GM20000 (cell line): ENCODE measurements at regions not wholly inside any gene's neighbourhood (a gene's known extent, or its start where the extent isn't known, plus 50 kb on each side); places are given as distances from the start of the nearest gene placed in this dataset.

Source experiments
- DNase-seq: peaks from one replicate; pipeline ENCODE4 v3.0.0; 2012; ENCODE audit warnings: low spot score
- CTCF ChIP-seq: IDR thresholded peaks from 2 replicates; pipeline ENCODE4 v1.5.1; 2012; ENCODE audit warnings: mild to moderate bottlenecking, control low read depth; ENCODE audit errors: extremely low read depth, missing control alignments

GRCh38 chr2:129925381-129925780 is 54.1 kb upstream of the RAB6C start:
- no peak for TF ChIP-seq CTCF

GRCh38 chr2:129927696-129928095 is 51.8 kb upstream of the RAB6C start:
- no peak for TF ChIP-seq CTCF
- no peak for DNase-seq

More at GRCh38 chr2:129925381-129925780, 54.1 kb upstream of the RAB6C start:
- DNase-seq: no peak

GRCh38 chr2:129929321-129930290 is 49.9 kb upstream of the RAB6C start:
- no peak for TF ChIP-seq CTCF
- peak; percentile 7 for DNase-seq
